ENCODE measurements at regions not wholly inside any gene's neighbourhood (a gene's known extent, or its start where the extent isn't known, plus 50 kb on each side); places are given as distances from the start of the nearest gene placed in this dataset.

DNA sequence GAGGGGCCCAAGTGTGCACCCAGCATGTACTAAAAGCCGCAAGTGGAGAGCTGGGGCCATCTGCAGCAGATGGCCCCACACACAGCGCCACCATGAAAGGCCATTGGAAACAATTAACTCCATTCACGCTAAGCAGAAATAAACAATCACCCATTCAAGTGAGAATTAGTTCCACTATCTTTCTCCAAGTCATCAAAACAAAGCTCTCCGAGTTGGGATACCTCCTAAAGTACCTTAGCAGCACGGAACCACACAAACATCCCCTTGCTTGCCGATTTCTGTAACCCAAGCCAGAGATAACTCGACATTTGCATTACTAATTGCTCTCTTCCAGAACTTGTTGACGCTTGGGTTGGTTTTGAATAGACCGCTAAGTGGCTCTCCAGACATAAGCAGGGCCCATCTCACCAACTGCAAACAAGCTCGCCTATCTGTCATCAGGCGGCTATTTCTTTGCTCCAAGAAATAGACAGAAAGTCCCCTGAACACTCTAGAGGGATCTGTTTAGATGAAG is 840.6 kb upstream of the SALL3 start:
- TF ChIP-seq, protein P1, sequence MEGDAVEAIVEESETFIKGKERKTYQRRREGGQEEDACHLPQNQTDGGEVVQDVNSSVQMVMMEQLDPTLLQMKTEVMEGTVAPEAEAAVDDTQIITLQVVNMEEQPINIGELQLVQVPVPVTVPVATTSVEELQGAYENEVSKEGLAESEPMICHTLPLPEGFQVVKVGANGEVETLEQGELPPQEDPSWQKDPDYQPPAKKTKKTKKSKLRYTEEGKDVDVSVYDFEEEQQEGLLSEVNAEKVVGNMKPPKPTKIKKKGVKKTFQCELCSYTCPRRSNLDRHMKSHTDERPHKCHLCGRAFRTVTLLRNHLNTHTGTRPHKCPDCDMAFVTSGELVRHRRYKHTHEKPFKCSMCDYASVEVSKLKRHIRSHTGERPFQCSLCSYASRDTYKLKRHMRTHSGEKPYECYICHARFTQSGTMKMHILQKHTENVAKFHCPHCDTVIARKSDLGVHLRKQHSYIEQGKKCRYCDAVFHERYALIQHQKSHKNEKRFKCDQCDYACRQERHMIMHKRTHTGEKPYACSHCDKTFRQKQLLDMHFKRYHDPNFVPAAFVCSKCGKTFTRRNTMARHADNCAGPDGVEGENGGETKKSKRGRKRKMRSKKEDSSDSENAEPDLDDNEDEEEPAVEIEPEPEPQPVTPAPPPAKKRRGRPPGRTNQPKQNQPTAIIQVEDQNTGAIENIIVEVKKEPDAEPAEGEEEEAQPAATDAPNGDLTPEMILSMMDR (IDR thresholded peaks at IDR 0.05): no peak
- TF ChIP-seq POLR2A (IDR thresholded peaks at IDR 0.05) (no peak), EP300 (IDR thresholded peaks at IDR 0.05) (no peak), POLR2AphosphoS5 (IDR thresholded peaks at IDR 0.05) (no peak)
